AG04450 (cell line): ENCODE measurements at regions not wholly inside any gene's neighbourhood (a gene's known extent, or its start where the extent isn't known, plus 50 kb on each side); places are given as distances from the start of the nearest gene placed in this dataset.

Experiments used
- CTCF ChIA-PET: fragments of 300-600, 350-600 bp; formaldehyde crosslinking; extraction: SDS; loops from one replicate; lab custom pipeline; 2022; ENCODE audit warnings: antibody characterized with exemption, inconsistent platforms; lab: Charles Lee
- POLR2A ChIA-PET: fragments of 350-600 bp; formaldehyde crosslinking; extraction: SDS; loops from one replicate; lab custom pipeline; 2021; ENCODE audit warnings: antibody characterized with exemption, inconsistent platforms; lab: Yijun Ruan, JAX
- DNase-seq: peaks from one replicate; pipeline ENCODE4 v3.0.0-alpha.2; 2011; ENCODE audit warnings: low read depth, low spot score
- H3K27ac ChIP-seq: one replicate; pipeline ENCODE4 v1.5.1; 2012; ENCODE audit warnings: low read depth, low read length, control low read depth
- H3K27me3 ChIP-seq: one replicate; pipeline ENCODE4 v1.6.0; 2012; ENCODE audit warnings: low read length; ENCODE audit not compliant: control insufficient read depth, insufficient read depth
- H3K4me3 ChIP-seq: 2 replicates; pipeline ENCODE4 v1.5.1; 2011; ENCODE audit warnings: mild to moderate bottlenecking, low read depth, low read length, control low read depth
- H3K9me3 ChIP-seq: 2 replicates; pipeline ENCODE4 v1.5.1; 2012; ENCODE audit warnings: low read length; ENCODE audit not compliant: control insufficient read depth, insufficient read depth
- TF ChIP-seq, protein P1 (sequence below): IDR thresholded peaks from 2 replicates; pipeline ENCODE4 v1.5.1; 2011; ENCODE audit warnings: low read depth, low read length, control low read depth, inconsistent platforms

DNA sequence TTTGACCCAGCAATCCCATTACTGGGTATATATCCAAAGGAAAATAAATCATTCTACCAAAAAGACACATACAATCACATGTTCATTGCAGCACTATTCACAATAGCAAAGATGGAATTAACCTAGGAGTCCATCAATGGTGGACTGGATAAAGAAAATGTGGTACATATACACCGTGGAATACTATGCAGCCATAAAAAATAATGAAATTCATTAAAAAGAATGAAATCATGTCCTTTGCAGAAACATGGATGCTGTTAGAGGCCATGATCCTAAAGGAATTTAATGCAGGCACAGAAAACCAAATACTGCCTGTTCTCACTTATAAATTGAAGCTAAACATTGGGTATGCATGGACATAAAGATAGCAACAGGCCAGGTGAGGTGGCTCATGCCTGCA is 61.9 kb upstream of the BMP6 start:
- CTCF ChIA-PET = no interaction called here
- POLR2A ChIA-PET = no interaction called here
- H3K4me3 ChIP-seq = no peak overlapping the region
- peaks cover 8% of the 10 kb centered on the region for H3K27me3 ChIP-seq
- no peak overlapping the region for H3K27ac ChIP-seq
- no peaks in the 10 kb centered on the region for H3K9me3 ChIP-seq
- DNase-seq = no peak
- TF ChIP-seq, protein P1, sequence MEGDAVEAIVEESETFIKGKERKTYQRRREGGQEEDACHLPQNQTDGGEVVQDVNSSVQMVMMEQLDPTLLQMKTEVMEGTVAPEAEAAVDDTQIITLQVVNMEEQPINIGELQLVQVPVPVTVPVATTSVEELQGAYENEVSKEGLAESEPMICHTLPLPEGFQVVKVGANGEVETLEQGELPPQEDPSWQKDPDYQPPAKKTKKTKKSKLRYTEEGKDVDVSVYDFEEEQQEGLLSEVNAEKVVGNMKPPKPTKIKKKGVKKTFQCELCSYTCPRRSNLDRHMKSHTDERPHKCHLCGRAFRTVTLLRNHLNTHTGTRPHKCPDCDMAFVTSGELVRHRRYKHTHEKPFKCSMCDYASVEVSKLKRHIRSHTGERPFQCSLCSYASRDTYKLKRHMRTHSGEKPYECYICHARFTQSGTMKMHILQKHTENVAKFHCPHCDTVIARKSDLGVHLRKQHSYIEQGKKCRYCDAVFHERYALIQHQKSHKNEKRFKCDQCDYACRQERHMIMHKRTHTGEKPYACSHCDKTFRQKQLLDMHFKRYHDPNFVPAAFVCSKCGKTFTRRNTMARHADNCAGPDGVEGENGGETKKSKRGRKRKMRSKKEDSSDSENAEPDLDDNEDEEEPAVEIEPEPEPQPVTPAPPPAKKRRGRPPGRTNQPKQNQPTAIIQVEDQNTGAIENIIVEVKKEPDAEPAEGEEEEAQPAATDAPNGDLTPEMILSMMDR = no peak

DNA sequence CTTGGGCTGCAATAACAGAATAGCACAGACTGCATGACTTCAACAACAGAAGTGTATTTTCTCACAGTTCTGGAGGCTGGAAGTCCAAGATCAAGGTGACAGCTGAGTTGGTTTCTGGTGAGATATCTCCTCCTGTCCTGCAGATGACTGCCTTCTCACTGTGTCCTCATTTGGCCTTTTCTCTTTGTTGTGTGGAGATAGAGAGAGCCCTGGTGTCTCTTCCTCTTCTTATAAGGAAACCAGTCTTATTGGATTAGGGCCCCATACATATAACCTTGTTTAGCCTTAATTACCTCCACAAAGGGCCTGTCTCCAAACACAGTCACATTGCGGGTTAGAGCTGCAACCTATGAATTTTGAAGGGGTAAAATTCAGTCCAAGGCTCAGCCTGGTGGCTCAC is 57.0 kb upstream of the BMP6 start:
- ChIA-PET POLR2A (no interaction called here), CTCF (interaction anchor here (0.6 kb wide), 1 partner anchor 633 kb away, joined by 4 read pairs; no protein-coding TSS in a partner anchor)
- DNase-seq = no peak

DNA sequence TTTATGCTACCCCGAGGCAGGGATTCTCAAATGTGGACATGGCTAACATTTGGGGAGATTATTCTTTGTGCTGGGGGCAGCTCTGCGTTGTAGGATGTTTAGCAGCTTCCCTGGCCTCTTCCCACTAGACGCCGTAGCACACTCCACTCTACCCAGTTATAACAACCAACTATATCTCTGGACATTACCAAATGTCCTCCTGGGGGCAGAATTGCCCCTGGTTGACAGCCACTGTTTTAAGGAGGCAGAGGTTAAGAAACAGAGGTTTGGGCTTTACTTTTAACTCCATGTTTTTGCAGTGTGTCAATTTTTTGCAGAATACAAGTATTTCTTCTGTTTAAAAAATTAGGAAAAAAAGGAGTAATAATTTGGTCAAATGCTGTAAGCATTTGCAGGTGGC is 56.2 kb upstream of the BMP6 start:
- POLR2A ChIA-PET = no interaction called here
- H3K4me3 ChIP-seq = no peak overlapping the region
- no peaks in the 10 kb centered on the region for H3K9me3 ChIP-seq
- peaks cover 5% of the 10 kb centered on the region for H3K27me3 ChIP-seq
- TF ChIP-seq, protein P1 = no peak
- CTCF ChIA-PET = interaction anchor here (0.6 kb wide), 1 partner anchor 634 kb away, joined by 4 read pairs; no protein-coding TSS in a partner anchor
- DNase-seq = no peak
- H3K27ac ChIP-seq = no peak overlapping the region

More for the DNA sequence above, 57.0 kb upstream of the BMP6 start:
- Histone ChIP-seq H3K4me3 (no peak overlapping the region), H3K9me3 (no peaks in the 10 kb centered on the region), H3K27me3 (peaks cover 5% of the 10 kb centered on the region), H3K27ac (no peak overlapping the region)
- TF ChIP-seq, protein P1 = no peak

DNA sequence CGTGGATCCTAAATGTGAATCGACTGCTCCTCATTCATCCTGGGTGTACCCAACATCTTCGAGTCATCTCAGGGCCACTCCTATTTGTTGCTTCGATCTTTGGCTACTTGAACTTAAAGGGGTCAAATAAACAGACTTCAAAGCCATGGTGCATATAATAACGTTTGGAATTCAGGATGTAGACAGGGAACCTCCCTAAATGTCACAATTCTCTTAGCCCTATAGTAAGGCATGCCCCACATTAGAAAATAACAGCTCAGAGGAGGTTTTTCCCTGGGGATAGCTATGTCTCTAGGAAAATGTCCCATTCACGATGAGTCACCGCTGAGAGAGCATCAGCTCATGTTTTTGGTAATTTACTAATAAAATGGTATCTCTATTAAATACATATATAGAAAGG is 54.8 kb upstream of the BMP6 start:
- H3K4me3 ChIP-seq = no peak overlapping the region
- ChIA-PET POLR2A (interaction anchor here (0.7 kb wide), 1 partner anchor 207 kb away, joined by 3 read pairs; no protein-coding TSS in a partner anchor), CTCF (interaction anchor here (1.4 to 2.7 kb wide), 2 partner anchors 52 to 548 kb away, joined by 4 to 8 read pairs; no protein-coding TSS in a partner anchor)
- no peaks in the 10 kb centered on the region for H3K9me3 ChIP-seq
- no peak overlapping the region for H3K27ac ChIP-seq
- H3K27me3 ChIP-seq = peaks cover 12% of the 10 kb centered on the region
- DNase-seq = no peak
- TF ChIP-seq, protein P1 = no peak

DNA sequence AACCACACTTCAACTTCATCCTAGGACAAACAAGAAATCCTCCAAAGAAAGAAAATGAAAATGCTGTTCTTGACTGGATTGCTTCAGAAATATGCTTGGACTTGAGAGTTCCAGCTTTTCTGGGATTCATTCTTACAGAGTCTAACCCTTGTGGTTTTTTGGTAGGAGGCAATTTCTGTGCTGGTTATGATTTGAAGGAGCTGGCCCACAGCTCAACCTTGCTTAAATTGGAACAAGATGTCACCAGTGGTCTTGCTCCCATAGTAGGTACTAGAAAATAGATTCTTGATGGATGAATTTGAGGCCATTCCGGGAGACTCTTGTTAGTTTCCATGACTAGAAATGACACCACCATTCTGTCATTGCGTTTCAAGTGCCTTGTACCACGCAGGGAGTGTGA is 54.3 kb upstream of the BMP6 start:
- TF ChIP-seq, protein P1 = no peak
- Histone ChIP-seq H3K9me3 (no peaks in the 10 kb centered on the region), H3K27me3 (peaks cover 12% of the 10 kb centered on the region), H3K27ac (no peak overlapping the region), H3K4me3 (no peak overlapping the region)
- POLR2A ChIA-PET = interaction anchor here (0.7 kb wide), 1 partner anchor 207 kb away, joined by 3 read pairs; no protein-coding TSS in a partner anchor
- DNase-seq = no peak
- CTCF ChIA-PET = interaction anchor here (0.8 to 2.7 kb wide), 3 partner anchors 51 to 548 kb away, joined by 4 to 8 read pairs (median 4); no protein-coding TSS in a partner anchor
